ENCODE measurements at regions not wholly inside any gene's neighbourhood (a gene's known extent, or its start where the extent isn't known, plus 50 kb on each side); places are given as distances from the start of the nearest gene placed in this dataset.

DNA sequence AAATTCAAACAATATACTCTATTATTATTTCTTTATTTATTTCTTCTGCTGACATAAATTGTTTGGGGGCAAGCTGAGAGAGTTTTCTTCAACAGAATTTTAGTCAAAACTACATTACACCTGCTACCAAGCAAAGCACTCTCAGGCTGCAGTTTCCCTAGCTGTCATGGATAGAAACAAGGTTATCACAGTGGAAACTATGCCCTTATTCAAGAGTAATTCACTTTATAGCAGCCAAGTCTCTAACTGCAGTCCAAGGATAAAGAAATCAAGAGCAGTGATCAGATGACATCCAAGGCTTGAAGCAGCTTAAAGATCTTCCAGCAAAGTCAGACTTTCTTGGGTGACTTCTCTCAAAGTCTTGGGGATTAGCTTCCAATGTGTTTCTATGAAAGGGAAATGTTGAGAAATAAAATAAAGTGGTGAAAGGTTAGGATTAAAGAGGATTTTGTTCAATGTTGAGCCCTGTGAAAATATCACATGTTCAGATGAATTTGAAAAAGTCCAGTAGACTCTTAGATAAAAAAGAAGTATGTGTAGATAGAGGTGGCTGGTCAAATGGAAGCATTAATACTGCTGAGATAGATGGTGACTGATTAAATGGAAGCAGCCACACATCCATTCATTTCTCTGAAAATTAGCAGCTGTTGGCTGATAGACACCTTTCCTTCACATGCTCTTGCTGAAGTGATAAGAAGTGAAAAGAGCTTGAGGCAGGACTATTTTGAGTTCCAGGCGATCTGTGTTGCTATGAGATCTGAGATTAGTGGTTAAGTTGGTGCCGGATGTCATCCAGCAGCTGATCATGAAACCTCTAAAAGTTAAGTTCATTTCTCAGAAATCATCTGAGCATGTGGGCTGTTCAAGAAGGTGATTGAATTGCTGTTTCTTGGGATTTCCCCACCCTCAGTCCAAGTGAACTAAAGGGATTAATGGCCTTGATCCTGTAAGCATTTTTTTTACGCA is 257.8 kb upstream of the BTG1 start (continued):
- TF ChIP-seq, protein P1, sequence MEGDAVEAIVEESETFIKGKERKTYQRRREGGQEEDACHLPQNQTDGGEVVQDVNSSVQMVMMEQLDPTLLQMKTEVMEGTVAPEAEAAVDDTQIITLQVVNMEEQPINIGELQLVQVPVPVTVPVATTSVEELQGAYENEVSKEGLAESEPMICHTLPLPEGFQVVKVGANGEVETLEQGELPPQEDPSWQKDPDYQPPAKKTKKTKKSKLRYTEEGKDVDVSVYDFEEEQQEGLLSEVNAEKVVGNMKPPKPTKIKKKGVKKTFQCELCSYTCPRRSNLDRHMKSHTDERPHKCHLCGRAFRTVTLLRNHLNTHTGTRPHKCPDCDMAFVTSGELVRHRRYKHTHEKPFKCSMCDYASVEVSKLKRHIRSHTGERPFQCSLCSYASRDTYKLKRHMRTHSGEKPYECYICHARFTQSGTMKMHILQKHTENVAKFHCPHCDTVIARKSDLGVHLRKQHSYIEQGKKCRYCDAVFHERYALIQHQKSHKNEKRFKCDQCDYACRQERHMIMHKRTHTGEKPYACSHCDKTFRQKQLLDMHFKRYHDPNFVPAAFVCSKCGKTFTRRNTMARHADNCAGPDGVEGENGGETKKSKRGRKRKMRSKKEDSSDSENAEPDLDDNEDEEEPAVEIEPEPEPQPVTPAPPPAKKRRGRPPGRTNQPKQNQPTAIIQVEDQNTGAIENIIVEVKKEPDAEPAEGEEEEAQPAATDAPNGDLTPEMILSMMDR (IDR thresholded peaks at IDR 0.05 in 2 of 3, conservative IDR thresholded peaks at IDR 0.05 in 1 of 3; ENCODE audit: control insufficient read depth in 2 of 3, extremely low read depth in 1 of 3, insufficient read depth in 1 of 3, low read depth in 3 of 3, low read length in 3 of 3) = no peak
- TF ChIP-seq, protein P2, sequence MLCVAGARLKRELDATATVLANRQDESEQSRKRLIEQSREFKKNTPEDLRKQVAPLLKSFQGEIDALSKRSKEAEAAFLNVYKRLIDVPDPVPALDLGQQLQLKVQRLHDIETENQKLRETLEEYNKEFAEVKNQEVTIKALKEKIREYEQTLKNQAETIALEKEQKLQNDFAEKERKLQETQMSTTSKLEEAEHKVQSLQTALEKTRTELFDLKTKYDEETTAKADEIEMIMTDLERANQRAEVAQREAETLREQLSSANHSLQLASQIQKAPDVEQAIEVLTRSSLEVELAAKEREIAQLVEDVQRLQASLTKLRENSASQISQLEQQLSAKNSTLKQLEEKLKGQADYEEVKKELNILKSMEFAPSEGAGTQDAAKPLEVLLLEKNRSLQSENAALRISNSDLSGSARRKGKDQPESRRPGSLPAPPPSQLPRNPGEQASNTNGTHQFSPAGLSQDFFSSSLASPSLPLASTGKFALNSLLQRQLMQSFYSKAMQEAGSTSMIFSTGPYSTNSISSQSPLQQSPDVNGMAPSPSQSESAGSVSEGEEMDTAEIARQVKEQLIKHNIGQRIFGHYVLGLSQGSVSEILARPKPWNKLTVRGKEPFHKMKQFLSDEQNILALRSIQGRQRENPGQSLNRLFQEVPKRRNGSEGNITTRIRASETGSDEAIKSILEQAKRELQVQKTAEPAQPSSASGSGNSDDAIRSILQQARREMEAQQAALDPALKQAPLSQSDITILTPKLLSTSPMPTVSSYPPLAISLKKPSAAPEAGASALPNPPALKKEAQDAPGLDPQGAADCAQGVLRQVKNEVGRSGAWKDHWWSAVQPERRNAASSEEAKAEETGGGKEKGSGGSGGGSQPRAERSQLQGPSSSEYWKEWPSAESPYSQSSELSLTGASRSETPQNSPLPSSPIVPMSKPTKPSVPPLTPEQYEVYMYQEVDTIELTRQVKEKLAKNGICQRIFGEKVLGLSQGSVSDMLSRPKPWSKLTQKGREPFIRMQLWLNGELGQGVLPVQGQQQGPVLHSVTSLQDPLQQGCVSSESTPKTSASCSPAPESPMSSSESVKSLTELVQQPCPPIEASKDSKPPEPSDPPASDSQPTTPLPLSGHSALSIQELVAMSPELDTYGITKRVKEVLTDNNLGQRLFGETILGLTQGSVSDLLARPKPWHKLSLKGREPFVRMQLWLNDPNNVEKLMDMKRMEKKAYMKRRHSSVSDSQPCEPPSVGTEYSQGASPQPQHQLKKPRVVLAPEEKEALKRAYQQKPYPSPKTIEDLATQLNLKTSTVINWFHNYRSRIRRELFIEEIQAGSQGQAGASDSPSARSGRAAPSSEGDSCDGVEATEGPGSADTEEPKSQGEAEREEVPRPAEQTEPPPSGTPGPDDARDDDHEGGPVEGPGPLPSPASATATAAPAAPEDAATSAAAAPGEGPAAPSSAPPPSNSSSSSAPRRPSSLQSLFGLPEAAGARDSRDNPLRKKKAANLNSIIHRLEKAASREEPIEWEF (IDR thresholded peaks at IDR 0.05; ENCODE audit: insufficient replicate concordance, low read depth, low read length) = peak; percentile 93
- TF ChIP-seq STAT1 (conservative IDR thresholded peaks at IDR 0.05) (peak; percentile 83; the same call in 1 of the 2 replicates), BACH1 (IDR thresholded peaks at IDR 0.05; ENCODE audit: borderline replicate concordance) (no peak), YY1 (IDR thresholded peaks at IDR 0.05; ENCODE audit: low read depth, low read length) (peak; percentile 42), PAX8 (IDR thresholded peaks at IDR 0.05) (no peak), IKZF1 (conservative IDR thresholded peaks at IDR 0.05) (peak; percentile 85), RBBP5 (conservative IDR thresholded peaks at IDR 0.05) (no peak)
- TF ChIP-seq, protein P3, sequence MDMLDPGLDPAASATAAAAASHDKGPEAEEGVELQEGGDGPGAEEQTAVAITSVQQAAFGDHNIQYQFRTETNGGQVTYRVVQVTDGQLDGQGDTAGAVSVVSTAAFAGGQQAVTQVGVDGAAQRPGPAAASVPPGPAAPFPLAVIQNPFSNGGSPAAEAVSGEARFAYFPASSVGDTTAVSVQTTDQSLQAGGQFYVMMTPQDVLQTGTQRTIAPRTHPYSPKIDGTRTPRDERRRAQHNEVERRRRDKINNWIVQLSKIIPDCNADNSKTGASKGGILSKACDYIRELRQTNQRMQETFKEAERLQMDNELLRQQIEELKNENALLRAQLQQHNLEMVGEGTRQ (IDR thresholded peaks at IDR 0.05; ENCODE audit: borderline replicate concordance, low read depth, low read length) = peak; percentile 53; the same call in 1 of the 2 replicates
- TF ChIP-seq, protein P4, sequence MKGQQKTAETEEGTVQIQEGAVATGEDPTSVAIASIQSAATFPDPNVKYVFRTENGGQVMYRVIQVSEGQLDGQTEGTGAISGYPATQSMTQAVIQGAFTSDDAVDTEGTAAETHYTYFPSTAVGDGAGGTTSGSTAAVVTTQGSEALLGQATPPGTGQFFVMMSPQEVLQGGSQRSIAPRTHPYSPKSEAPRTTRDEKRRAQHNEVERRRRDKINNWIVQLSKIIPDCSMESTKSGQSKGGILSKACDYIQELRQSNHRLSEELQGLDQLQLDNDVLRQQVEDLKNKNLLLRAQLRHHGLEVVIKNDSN (IDR thresholded peaks at IDR 0.05; ENCODE audit: borderline replicate concordance, extremely low read length, insufficient read depth, low read depth, low read length) = no peak
- TF ChIP-seq, protein P5, sequence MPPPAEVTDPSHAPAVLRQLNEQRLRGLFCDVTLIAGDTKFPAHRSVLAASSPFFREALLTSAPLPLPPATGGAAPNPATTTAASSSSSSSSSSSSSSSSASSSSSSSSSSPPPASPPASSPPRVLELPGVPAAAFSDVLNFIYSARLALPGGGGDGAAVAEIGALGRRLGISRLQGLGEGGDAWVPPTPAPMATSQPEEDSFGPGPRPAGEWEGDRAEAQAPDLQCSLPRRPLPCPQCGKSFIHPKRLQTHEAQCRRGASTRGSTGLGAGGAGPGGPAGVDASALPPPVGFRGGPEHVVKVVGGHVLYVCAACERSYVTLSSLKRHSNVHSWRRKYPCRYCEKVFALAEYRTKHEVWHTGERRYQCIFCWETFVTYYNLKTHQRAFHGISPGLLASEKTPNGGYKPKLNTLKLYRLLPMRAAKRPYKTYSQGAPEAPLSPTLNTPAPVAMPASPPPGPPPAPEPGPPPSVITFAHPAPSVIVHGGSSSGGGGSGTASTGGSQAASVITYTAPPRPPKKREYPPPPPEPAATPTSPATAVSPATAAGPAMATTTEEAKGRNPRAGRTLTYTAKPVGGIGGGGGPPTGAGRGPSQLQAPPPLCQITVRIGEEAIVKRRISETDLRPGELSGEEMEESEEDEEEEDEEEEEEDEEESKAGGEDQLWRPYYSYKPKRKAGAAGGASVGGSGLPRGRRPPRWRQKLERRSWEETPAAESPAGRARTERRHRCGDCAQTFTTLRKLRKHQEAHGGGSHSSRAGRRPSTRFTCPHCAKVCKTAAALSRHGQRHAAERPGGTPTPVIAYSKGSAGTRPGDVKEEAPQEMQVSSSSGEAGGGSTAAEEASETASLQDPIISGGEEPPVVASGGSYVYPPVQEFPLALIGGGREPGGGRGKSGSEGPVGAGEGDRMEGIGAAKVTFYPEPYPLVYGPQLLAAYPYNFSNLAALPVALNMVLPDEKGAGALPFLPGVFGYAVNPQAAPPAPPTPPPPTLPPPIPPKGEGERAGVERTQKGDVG (CRISPR knock-in tag; IDR thresholded peaks at IDR 0.05) = no peak

Measured in GM12878 (cell line).